ENCODE measurements at regions not wholly inside any gene's neighbourhood (a gene's known extent, or its start where the extent isn't known, plus 50 kb on each side); places are given as distances from the start of the nearest gene placed in this dataset.

- Histone ChIP-seq H3K36me3 (ENCODE audit: insufficient read depth, low read length) (no peaks in the 10 kb centered on the region), H3K79me2 (ENCODE audit: insufficient read depth, low read length) (no peaks in the 10 kb centered on the region), H3F3A (ENCODE audit: insufficient read depth, low read length) (no peaks in the 10 kb centered on the region), H4K20me1 (ENCODE audit: insufficient read depth, low read length) (no peaks in the 10 kb centered on the region), H2AFZ (ENCODE audit: low read length) (no peak overlapping the region), H3K9me3 (ENCODE audit: low read length) (no peaks in the 10 kb centered on the region), H3K4me3 (ENCODE audit: low read depth, low read length, poor library complexity, severe bottlenecking) (no peak overlapping the region), H3K9me2 (ENCODE audit: low read depth, low read length) (no peaks in the 10 kb centered on the region), H3K27ac (ENCODE audit: low read depth, low read length, poor library complexity, severe bottlenecking) (no peak overlapping the region), H3K4me2 (ENCODE audit: low read length) (no peak overlapping the region), H3K27me3 (ENCODE audit: insufficient read depth, low read length) (no peaks in the 10 kb centered on the region), H3K9ac (ENCODE audit: low read length) (no peak overlapping the region), H3K4me1 (ENCODE audit: insufficient read depth, low read length, severe bottlenecking) (no peaks in the 10 kb centered on the region)
- TF ChIP-seq, protein P1, sequence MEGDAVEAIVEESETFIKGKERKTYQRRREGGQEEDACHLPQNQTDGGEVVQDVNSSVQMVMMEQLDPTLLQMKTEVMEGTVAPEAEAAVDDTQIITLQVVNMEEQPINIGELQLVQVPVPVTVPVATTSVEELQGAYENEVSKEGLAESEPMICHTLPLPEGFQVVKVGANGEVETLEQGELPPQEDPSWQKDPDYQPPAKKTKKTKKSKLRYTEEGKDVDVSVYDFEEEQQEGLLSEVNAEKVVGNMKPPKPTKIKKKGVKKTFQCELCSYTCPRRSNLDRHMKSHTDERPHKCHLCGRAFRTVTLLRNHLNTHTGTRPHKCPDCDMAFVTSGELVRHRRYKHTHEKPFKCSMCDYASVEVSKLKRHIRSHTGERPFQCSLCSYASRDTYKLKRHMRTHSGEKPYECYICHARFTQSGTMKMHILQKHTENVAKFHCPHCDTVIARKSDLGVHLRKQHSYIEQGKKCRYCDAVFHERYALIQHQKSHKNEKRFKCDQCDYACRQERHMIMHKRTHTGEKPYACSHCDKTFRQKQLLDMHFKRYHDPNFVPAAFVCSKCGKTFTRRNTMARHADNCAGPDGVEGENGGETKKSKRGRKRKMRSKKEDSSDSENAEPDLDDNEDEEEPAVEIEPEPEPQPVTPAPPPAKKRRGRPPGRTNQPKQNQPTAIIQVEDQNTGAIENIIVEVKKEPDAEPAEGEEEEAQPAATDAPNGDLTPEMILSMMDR (IDR thresholded peaks at IDR 0.05; ENCODE audit: low read length) = no peak
- TF ChIP-seq EZH2 (IDR thresholded peaks at IDR 0.05; ENCODE audit: borderline replicate concordance, low read length) = no peak
These were observed 430.9 kb downstream of the IRX2 start for GRCh38 chr5:2320611-2321010.

DNA sequence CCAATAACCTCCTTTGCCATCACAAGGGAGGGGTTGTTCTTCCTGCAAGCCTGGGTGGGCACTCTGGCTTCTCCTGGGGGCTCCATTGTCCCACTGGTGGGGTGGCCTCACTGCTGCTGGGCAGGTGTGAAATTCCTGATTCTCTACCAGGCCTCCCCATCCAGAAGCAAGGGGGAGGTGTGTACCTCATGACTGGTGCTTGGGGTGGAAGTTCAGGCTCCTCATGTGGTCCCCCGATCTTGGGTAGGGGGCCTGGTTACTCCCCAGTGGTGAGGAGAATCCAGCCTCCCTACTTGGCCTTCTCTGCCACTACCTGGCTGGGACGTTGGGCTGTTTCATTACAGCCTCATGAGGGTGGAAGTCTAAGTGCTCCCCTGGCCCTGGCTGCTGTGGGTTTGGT, 433.9 kb downstream of the IRX2 start:
- H3K27ac ChIP-seq (ENCODE audit: low read depth, low read length, poor library complexity, severe bottlenecking) = no peak overlapping the region
- H3F3A ChIP-seq (ENCODE audit: insufficient read depth, low read length) = no peaks in the 10 kb centered on the region
- H3K79me2 ChIP-seq (ENCODE audit: insufficient read depth, low read length) = no peaks in the 10 kb centered on the region
- H2AFZ ChIP-seq (ENCODE audit: low read length) = no peak overlapping the region
- no peak overlapping the region for H3K4me2 ChIP-seq (ENCODE audit: low read length)
- H3K4me1 ChIP-seq (ENCODE audit: insufficient read depth, low read length, severe bottlenecking) = no peaks in the 10 kb centered on the region
- H4K20me1 ChIP-seq (ENCODE audit: insufficient read depth, low read length) = no peaks in the 10 kb centered on the region
- no peaks in the 10 kb centered on the region for H3K27me3 ChIP-seq (ENCODE audit: insufficient read depth, low read length)
- H3K36me3 ChIP-seq (ENCODE audit: insufficient read depth, low read length) = no peaks in the 10 kb centered on the region
- no peaks in the 10 kb centered on the region for H3K9me3 ChIP-seq (ENCODE audit: low read length)
- no peak for TF ChIP-seq EZH2 (IDR thresholded peaks at IDR 0.05; ENCODE audit: borderline replicate concordance, low read length)
- TF ChIP-seq, protein P1 (IDR thresholded peaks at IDR 0.05; ENCODE audit: low read length) = no peak
- no peak overlapping the region for H3K4me3 ChIP-seq (ENCODE audit: low read depth, low read length, poor library complexity, severe bottlenecking)
- H3K9me2 ChIP-seq (ENCODE audit: low read depth, low read length) = no peaks in the 10 kb centered on the region
- no peak overlapping the region for H3K9ac ChIP-seq (ENCODE audit: low read length)

DNA sequence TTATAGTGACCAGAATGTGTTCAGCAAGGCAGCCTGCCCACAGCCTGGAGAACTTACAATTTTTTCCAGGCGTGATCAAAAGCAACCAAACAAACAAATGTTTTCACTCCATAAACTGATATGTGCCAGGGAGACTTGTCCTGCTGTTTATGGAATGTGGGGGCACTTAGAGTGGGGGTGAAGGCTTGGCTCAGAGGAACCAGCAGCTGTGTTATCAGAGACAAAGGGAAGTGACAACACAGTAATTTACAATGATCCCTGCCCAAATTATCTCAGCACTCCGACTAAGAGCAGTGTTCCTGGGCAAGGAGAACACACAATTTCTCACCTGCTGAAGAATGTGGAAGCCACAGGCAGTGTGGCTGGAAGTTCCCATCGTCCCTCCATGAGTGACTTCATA, 429.1 kb upstream of the IRX4 start:
- Histone ChIP-seq H3K4me2 (ENCODE audit: low read length) (no peak overlapping the region), H3K27me3 (ENCODE audit: insufficient read depth, low read length) (no peaks in the 10 kb centered on the region), H3K9ac (ENCODE audit: low read length) (no peak overlapping the region), H4K20me1 (ENCODE audit: insufficient read depth, low read length) (no peaks in the 10 kb centered on the region), H3K79me2 (ENCODE audit: insufficient read depth, low read length) (no peaks in the 10 kb centered on the region), H3K36me3 (ENCODE audit: insufficient read depth, low read length) (no peaks in the 10 kb centered on the region), H3K4me3 (ENCODE audit: low read depth, low read length, poor library complexity, severe bottlenecking) (no peak overlapping the region), H3F3A (ENCODE audit: insufficient read depth, low read length) (no peaks in the 10 kb centered on the region), H3K4me1 (ENCODE audit: insufficient read depth, low read length, severe bottlenecking) (no peaks in the 10 kb centered on the region), H3K9me3 (ENCODE audit: low read length) (no peaks in the 10 kb centered on the region), H2AFZ (ENCODE audit: low read length) (no peak overlapping the region), H3K27ac (ENCODE audit: low read depth, low read length, poor library complexity, severe bottlenecking) (no peak overlapping the region), H3K9me2 (ENCODE audit: low read depth, low read length) (no peaks in the 10 kb centered on the region)
- TF ChIP-seq EZH2 (IDR thresholded peaks at IDR 0.05; ENCODE audit: borderline replicate concordance, low read length) = no peak
- TF ChIP-seq, protein P1 (IDR thresholded peaks at IDR 0.05; ENCODE audit: low read length) = no peak

Data from OCI-LY1 (cell line).